Left renal cortex interstitium (tissue), 4 donors: ENCODE measurements at regions not wholly inside any gene's neighbourhood (a gene's known extent, or its start where the extent isn't known, plus 50 kb on each side); places are given as distances from the start of the nearest gene placed in this dataset.

ENCODE experiments used
- DNase-seq, 4 donors: peaks; one replicate each; pipeline ENCODE4 v3.0.0-alpha.2; 2013; ENCODE audit warnings: low read depth in 4 of 4, low spot score in 2 of 4, missing footprints in 1 of 4

DNA sequence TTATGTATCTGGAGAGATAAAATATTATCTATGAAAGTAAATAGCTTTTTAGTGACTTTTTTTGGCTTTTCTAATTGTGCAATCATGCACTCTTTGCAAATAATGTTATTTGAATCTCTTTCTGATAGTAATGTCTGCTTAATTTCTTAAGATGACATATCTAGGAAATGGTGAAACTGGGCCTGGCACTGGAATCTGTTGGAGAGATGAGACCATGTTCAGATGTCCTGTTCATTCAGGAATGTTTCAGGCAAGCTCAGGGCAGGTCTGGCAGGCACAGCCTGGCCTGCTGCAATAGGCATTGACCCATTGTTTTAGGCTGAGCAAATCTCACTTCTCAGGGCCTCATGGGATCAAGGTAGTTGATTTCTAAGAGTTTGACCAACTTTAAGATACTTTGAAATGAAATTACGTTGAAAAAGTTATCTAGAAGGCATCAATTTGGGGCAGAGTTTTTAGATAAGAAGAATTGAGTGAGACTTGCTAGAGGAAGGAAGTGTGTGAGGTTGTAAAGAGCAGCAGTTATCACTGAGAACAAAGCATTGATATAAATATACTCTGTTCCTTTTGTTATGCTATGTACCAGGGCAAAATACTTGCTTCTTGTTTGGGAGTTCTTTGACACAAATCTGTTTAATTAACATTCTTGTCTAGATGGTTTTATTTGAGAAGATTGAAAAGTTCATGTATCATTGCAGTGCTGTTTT lies 133.0 kb upstream of the LEF1 start:
- no peak for DNase-seq

DNA sequence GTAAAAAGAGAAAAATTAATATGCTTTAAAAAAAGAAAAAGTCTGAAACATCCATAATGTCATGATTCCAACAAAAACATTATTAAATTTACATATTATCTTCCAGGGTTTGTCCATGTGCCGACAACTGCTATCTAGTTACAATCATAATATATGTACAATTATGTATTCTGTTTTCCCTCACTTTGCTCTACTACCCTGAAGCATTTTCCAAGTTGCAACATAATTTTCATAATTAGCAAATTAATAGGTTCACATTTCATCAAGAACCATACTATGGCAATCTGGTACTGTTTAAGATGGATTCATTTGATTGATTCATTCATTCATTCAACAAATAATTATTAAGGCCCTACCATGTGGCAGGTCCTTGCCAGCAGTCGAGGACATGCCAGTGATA lies 128.9 kb upstream of the LEF1 start:
- no peak for DNase-seq

DNA sequence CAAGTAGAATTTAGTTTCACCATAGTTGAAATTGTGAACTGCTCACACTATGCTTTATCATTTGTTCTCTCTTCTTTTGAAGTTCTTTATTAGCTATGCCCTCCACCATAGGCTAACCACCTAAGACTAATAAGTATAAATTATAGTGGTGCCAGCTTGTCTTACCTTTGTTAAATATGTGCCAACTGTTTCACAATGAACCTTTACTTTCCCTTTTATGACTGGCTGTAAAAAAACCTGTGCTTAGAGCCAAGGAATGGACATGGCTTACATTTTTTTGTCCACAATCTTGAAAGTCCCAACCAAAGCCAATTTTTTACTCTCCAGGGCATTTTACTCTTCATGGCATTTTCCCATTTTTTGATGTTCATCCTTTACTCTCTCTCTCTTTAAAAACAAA lies 123.5 kb upstream of the LEF1 start:
- no peak for DNase-seq

DNA sequence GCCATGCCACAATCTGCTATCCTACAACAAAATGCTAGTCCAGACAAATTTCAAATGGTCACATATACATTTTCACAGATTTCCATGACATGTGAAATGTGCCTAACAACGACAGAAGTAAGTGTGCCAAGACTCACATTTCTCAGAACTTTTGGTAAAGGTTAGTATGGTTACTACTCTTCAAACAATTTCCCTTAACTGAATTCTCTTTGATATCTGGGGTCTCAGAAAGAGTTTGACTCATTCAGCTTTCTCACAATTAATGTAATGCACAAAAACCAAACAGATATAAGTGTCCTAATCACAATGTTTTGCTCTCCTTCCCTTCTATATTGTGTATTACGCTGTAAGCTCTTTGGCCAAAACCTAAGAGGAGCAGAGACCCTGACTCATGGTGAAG lies 122.4 kb upstream of the LEF1 start:
- no peak for DNase-seq

DNA sequence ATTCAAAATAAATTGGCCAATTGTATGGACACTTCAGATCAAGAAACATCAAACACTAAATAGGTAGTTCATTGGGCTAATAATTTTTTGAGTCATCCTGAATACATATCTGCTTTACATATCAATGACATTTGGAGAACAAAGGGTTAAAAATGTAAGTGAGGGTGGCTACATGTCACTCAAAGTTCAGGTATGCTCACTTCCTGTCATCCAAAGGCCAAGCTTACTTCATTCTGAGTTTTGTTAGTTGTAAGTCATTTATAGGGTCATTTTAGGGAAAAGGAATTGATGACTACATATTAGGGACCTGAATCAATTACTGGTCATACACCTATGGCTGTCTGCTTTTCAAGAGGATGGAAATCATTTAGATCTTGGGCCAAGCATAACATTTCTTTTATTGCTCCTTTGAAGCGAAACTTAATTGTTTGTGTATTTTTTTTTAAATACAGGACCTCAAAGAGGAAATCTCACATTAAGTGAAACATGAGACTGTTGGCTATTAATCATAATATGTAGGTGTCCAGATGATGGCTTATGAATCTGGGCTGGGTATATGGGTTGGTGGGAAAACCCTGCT lies 119.2 kb upstream of the LEF1 start:
- no peak for DNase-seq

DNA sequence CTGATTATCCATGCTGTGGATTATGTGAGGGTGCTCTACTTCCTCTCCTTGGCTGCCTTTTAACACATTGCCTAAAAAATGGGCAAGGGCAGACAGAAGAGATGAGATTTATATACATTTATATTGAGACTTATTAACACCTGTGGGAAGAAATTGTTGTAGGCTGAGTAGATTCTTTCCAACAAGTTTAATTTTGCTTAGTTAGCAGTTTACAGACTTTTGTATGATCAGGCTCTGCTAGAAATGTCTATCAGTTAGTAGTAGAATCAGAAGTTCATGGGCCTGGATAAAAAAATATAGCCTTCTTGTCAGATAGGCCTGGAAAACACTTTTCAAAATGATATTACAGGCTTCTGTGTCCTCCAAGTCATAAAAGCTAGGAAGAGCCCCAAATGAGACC lies 111.3 kb upstream of the LEF1 start:
- DNase-seq = no peak

DNA sequence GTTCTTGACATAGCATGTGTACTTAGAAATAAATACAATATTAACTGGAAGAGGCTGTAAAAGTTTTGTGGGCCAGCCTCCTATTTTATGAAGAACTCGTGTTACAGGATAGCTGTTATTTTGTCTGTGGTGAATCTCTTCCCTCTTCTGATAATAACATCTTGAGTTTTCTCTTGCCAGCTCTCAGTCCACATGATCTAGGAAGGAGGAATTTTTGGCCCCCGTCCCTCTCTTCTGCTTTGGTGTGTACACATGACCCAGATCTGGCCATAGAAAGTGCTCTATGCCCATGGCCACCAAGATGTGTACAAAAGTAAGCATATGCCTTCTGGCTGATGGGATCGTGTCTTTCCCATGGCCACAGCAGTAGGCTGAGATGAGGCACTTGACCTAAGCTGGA lies 108.0 kb upstream of the LEF1 start:
- no peak for DNase-seq

DNA sequence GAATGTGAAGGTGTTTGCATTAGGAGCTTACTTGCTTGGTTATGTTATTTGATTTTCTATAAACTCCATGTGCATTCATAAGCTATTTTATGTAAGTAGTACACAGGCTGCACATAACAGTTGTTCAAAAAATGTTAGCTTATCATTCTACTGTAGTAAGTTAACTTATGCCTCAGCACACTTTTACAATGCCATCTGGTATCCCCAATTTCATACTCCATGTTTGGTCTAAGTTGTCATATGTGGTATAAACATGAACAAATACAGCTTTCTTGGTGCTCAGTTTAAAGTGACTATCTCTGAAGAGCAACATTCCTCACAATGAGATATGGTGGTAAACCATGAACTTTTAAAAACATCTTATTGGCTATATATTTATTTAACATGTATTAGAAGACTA lies 104.3 kb upstream of the LEF1 start:
- DNase-seq = no peak

DNA sequence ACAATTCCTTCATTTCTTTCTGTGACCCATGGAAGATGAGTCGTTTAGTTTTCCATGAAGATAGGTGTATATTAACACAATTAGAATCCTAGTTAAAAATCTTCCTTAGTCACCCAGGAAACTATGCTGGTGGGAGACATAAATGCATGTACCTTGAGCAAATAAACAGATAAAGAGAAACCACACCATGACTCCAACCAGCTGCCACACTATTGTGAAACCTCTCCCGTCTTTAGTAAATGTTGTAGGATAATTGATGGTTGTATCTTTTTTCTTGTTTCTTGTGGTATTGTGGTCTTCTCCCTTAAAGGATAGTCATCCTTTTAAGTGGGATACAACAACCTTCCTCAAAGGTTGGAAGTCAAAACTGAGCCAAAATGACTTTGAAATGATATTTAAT lies 103.8 kb upstream of the LEF1 start:
- no peak for DNase-seq

DNA sequence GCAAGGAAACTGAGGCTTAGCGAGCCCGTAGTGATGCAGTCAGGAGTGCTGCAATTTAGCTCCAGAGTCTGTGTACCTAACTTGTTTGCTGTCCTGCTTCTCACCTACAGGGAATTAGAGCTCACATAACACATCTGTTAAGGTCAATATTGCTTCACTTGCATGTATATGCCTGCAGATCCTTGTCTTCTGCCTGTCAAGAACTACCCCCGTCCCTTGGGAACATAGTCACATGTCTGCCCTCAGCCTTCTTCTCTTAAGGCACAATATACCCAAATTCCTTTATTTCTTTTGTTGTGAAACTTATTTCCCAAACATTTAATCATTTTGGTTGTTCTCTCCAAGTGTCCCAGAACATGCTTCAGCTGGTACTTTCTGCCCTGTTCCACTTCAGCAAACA lies 103.3 kb upstream of the LEF1 start:
- no peak for DNase-seq

DNA sequence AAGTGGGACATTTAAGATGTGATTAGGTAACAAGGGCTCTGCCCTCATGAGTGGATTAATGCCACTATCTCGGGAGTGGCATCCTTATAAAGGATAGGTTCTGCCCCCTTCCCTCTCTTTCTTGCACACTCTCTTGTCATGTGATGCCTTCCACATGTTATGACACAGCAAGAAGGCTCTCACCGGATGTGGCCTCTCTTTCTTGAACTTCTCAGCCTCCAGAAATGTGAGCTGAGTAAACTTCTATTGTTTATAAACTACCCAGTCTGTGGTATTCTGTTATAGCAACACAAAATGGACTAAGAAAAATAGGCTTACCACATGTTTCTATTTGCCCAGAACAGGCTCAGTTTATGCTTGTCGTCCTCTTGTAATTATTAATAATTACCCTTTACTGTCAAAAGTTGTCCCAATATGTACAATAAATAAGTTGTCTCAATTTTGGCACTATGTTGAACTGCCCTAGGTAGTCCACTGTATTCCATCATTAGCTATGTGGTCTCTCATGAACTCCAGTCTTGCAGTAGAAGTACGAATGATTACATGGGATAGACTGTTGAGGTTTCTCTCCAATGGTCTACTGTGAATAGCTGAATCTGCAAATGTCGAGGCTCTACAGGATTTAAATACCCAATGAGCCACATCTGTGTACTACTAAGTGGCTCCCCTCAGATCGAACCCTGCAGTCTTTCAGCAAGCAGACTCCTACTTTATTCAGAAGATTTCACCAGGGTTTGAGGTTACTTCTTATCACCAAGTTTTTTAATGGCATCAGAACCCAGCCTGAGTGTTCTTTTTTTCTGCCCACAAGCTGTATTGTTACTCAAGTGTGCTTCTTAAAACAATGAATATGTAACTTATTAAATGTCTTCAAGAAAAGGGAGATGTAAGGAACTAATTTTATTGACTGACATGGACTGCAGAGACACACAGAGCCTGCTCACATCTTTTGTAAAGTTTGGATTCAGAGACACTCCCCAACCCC lies 102.0 kb upstream of the LEF1 start:
- no peak for DNase-seq

DNA sequence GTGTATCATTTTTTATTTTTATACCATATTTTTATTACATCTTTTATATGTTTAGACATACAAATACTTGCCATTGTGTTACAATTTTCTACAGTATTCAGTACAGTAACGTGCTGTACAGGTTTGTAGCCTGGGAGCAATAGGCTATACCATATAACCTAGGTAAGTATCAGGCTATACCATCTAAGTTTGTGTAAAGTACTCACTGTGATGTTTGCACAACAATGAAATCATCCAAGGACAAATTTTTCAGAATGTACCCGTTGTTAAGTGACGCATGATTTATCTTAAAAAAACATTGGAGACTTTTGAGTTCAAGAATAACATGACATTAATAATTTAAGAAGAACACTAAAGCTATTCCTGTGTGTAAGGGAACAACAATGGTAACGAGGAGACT lies 96.0 kb upstream of the LEF1 start:
- no peak for DNase-seq

DNA sequence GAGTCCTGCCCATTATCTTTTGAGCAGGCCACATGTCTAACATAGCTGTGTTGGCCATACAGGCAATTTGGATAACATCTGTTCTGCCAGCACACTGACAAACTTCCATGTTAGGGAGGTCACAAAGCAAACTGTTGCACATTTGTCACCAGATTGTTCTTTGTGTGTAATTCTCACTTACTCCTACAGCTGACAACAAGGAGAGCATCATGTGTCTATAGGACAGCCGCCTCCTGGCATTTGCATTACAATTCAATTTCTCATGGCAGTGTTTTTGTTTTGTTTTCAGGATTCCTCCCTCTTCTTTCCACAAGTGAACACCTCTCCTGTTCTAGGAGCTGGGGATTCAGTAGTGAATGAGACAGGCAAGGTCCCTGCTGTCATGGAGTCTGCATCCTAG lies 94.3 kb upstream of the LEF1 start:
- no peak for DNase-seq

DNA sequence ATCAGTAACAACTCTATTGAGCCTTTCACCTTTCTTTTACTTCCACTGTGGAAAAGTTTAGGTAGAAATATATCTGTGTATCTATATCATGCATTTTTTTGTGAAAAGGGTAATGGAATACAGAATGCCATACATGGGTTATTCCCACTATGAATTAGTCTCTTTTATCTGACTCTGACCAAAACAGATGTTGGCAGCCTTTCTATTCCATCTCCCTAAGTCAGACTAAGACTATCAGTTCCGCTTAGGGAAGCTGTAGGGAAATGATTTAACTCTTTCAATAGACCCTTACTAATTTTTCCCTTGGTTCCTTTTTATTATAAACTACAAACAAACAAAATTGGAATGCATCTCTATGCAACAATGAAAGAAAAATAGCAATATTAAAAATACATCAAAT lies 92.3 kb upstream of the LEF1 start:
- no peak for DNase-seq

DNA sequence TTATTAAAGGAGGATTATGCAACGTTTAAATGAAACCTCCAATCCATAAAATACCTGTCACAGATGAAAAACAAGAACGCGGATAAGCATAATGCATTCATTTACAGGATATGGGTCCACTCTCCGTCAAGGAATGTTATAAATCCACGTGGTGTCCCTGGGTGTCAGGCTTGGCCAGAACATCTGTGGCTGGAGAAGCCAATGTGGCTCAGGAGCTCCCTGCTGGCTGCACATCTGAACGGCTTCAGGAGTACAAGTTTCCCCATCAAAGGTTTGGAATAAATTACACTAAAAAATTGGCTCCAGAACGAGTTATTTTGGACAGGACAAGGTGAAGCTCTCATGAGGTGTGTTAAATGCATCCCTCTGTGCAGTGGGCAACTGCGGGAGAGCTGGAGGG lies 87.8 kb upstream of the LEF1 start:
- DNase-seq = no peak

DNA sequence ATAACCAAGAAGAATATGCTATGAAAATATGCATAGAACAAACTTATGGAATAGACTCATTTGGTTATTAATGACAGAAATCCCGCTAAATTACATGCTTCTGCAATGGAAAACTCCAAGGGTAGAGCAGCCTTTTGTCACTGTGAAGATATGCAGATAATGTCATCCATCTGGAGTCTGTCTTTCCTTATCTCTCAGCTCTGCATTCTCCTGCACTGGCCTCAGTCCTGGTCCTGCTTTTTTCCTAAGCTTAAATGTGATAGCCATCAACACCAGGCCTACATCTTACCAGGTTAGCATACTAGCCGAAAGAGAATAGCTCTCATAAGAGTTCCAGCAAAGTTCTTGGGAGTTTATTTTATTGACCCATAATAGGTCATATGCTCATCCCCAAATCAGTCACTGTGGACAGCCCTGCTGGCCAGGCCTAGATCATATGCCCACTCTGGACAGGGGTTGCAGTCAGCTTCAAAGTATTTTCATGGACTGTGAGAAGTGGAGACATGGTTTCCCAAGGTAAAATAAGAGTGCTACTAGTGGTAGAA lies 86.5 kb upstream of the LEF1 start:
- no peak for DNase-seq

DNA sequence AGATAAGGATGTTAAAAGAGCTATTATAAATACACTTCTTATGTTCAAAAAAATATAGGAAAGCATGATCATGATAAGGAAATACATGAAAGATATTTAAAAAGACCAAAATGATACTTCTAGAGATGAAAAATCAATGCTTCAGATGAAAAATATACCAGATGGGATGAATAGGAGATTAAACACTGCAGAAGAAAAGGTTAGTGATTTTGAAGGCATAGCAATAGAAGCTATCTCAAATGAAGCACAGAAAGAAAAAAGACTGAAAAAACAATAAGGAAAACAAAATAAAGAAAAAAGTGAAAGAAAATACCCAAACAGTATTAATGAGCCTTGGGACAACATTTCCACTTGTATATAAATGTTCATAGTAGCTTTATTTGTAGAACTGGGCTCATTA lies 80.7 kb upstream of the LEF1 start:
- no peak for DNase-seq

DNA sequence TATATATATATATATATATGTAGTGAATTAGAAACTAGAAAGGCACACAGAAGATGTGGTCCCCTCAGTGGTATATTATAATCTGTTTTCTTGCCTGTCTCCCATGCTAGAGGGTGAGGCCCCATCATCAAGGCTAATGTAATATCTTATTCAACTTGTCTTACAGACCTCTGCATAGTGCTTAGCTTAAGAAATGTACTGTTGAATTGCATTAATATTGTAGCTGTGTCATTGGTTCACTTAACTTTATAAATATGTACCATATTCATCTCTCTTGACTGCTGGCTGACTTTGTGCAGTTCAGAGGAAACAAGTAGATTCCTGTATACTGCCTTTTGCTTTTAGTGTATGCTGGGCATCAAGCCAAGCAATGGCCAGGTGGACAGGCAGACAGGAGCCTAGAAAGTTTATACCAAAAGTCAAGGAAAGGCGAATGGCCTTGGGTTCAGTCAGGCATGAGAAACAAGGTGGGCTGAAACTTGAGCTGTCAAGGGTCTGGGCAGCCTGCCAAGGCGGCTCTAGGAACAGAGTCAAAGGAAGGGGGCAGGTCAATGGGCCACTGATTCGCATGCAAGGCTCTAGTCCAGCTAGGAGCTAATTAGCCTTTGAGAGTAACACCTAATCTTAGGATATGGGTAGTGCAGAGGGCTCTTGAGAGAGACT lies 78.8 kb upstream of the LEF1 start:
- DNase-seq = peak; percentile 61 to 85 (median 78)

DNA sequence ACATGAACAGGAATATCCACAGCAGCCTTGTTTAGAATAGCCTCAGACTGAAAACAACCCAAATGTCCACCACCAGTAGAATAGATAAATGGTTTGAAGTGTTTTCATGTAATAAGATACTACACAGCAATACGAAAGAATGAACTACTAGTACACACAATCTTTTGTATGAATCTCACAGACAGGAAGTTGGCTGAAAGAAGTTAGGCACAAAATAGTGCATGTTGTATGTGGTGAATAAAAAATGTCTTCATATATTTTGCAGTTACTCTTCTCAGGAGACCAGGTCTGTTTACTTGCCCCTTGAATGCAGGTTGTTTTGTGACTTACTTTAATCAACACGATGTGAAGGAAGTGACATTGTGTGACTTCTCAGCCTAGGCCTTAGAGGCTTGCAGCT lies 75.9 kb upstream of the LEF1 start:
- DNase-seq = no peak

DNA sequence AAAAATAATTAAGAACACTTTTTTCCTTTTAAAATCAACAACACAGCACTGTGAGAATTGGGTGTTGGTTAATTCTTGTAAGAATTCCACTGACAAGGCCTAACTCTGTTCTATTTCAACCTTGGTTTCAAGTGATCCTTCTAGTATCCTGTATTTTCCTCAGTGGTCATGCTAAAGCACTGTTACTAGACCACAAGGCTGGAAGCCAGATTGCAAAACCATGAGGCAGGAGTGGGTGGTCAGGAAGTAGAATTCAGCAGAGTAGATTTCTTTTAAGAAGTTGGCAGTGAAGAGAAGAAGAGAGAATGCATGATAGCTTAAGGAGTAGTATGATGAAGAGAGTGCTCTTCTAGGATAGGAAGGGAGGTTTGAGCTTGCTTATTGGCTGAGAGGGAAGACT lies 71.6 kb upstream of the LEF1 start:
- DNase-seq = no peak

DNA sequence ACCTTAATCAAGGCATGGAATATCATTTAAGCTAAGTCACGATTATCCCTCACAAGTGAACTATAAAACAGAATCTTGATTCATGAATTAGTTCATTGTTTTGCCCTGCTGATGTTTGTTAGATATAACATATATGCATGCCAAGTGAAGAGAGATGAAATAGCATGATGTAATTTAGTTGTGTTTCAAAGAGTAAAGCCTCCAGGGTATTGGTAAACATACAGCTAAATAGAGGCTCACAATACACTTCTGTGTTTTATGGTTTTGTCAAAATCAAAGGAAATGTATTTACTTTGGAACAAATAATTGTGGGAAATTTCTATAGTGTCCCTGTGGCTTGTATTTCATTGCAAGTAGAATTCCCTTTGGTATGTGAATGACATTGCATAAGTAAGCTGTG lies 69.0 kb upstream of the LEF1 start:
- DNase-seq = no peak
